GF-D8 (cell line): ENCODE measurements at regions not wholly inside any gene's neighbourhood (a gene's known extent, or its start where the extent isn't known, plus 50 kb on each side); places are given as distances from the start of the nearest gene placed in this dataset.
"Not testable (repeated sequence)": the region's sequence is repeated elsewhere in the genome, so short reads cannot be mapped to it uniquely, and the experiment has no call there.

Source experiments
- DNase-seq: peaks from one replicate; lab custom pipeline; 2025; lab: John Stamatoyannopoulos, UW

GRCh38 chr6:9295644-9296043, 860.3 kb upstream of the SLC35B3 start:
- no peak for DNase-seq

GRCh38 chr6:9292975-9293374, 857.6 kb upstream of the SLC35B3 start:
- no peak for DNase-seq

GRCh38 chr6:9290342-9290741, 855.0 kb upstream of the SLC35B3 start:
- DNase-seq, result not testable (repeated sequence)

- no peak for DNase-seq
These were observed 837.3 kb upstream of the SLC35B3 start for GRCh38 chr6:9272671-9273070.

GRCh38 chr6:9266741-9267140, 831.4 kb upstream of the SLC35B3 start:
- DNase-seq, result no peak

GRCh38 chr6:9257215-9257614, 821.9 kb upstream of the SLC35B3 start:
- no peak for DNase-seq

- no peak for DNase-seq
These were observed 818.9 kb upstream of the SLC35B3 start for GRCh38 chr6:9254251-9254650.

- no peak for DNase-seq
These were observed 817.5 kb upstream of the SLC35B3 start for GRCh38 chr6:9252799-9253198.

- DNase-seq, result no peak
These were observed 815.5 kb upstream of the SLC35B3 start for GRCh38 chr6:9250852-9251251.

- no peak for DNase-seq
These were observed 812.8 kb upstream of the SLC35B3 start for GRCh38 chr6:9248133-9248532.

GRCh38 chr6:9240861-9241260, 805.5 kb upstream of the SLC35B3 start:
- DNase-seq, result no peak

- no peak for DNase-seq
These were observed 801.1 kb upstream of the SLC35B3 start for GRCh38 chr6:9236443-9236842.

- DNase-seq, result no peak
These were observed 798.3 kb upstream of the SLC35B3 start for GRCh38 chr6:9233686-9234085.

- no peak for DNase-seq
These were observed 797.9 kb upstream of the SLC35B3 start for GRCh38 chr6:9233226-9233625.

- no peak for DNase-seq
These were observed 790.1 kb upstream of the SLC35B3 start for GRCh38 chr6:9225441-9225871.

GRCh38 chr6:9224539-9224938, 789.2 kb upstream of the SLC35B3 start:
- DNase-seq, result no peak

GRCh38 chr6:9213717-9214116, 778.4 kb upstream of the SLC35B3 start:
- not testable (repeated sequence) for DNase-seq

GRCh38 chr6:9208966-9209365, 773.6 kb upstream of the SLC35B3 start:
- no peak for DNase-seq

- DNase-seq, result no peak
These were observed 770.3 kb upstream of the SLC35B3 start for GRCh38 chr6:9205645-9206044.

- DNase-seq, result no peak
These were observed 768.8 kb upstream of the SLC35B3 start for GRCh38 chr6:9204171-9204570.

GRCh38 chr6:9200712-9201111, 765.4 kb upstream of the SLC35B3 start:
- no peak for DNase-seq

GRCh38 chr6:9197726-9198125, 762.4 kb upstream of the SLC35B3 start:
- no peak for DNase-seq

GRCh38 chr6:9195322-9195721, 760.0 kb upstream of the SLC35B3 start:
- no peak for DNase-seq

GRCh38 chr6:9192405-9192909, 757.1 kb upstream of the SLC35B3 start:
- DNase-seq, result no peak

GRCh38 chr6:9186148-9186547, 750.8 kb upstream of the SLC35B3 start:
- DNase-seq, result peak; percentile 10
